ENCODE measurements at regions not wholly inside any gene's neighbourhood (a gene's known extent, or its start where the extent isn't known, plus 50 kb on each side); places are given as distances from the start of the nearest gene placed in this dataset.

- FAIRE-seq, result no peak
- DNase-seq (ENCODE audit: low spot score), result no peak
Measured at GRCh38 chr15:91520850-91521249, 332.7 kb upstream of the SLCO3A1 start.

DNA sequence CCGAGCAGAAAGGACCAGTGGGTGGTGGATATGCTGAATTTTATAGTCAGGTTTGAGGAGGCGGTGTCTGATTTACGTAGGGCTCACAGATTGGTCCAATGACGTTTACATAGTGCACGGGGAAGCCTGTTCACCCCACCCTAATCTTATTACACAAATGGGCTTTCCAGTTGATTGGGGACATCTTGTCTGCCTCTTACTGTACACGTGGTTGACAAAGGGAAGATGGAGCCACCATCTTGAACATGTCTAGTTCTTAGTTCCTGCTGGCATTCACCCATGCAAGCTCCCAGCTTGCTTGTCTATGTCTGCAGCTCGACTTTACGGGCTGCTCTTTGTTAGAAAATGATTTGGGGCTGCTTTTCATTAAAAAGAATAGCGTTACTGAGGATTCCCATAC is 332.0 kb upstream of the SLCO3A1 start:
- FAIRE-seq (no peak), DNase-seq (ENCODE audit: low spot score) (no peak)

DNA sequence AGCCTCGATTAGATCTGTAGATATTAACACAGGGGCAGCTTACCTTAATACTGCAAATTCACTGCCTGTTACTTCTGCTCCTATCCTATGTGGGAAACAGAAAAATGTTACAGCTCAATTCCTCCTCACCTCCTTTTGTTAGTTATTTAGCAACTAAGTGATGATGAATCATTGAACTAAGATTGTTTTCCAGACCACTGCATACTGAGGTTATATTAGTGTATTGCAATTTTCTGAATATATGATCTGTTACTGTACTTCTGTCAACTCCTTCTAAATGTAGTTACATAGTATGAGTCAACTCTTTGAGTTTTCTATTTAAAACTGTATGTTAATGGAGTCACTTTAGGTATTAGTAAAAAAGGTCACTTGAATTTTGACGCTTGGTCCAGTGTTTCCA is 331.5 kb upstream of the SLCO3A1 start:
- FAIRE-seq (peak; percentile 27), DNase-seq (ENCODE audit: low spot score) (no peak)

DNA sequence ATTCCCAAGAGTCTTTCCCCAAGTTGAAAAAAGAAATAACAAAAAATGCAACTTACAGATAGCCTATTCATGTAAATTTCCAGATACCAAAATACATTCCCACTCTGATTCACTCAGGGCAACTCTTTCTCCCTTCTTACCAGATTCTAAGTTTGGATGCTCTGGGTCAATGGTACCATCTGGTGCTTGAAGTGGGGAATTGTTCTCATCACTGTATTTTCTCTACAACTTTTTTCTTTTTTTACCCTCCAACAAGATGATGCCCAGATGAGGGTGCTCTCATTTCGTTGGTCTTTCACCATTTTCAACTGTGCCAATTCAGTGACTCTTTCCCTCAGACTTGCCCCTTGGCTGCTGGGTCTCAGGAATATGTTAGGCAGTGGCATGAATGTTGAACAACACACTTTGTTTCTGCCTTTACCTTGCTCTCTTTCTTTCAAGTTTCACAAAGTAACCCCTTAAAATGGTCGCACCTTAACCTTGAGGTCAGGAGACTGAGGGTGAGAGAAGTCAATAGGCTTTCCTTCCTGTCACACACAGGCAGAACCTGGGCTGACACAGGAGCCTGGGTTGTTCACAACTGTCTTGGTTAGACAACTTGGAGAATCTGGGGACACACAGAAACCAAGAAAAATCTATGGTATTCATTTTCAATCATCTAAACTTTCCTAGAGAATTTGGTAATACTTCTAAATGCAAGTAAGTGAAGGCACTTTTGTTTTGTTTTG is 330.7 kb upstream of the SLCO3A1 start:
- DNase-seq (ENCODE audit: low spot score) (no peak), FAIRE-seq (no peak)

DNA sequence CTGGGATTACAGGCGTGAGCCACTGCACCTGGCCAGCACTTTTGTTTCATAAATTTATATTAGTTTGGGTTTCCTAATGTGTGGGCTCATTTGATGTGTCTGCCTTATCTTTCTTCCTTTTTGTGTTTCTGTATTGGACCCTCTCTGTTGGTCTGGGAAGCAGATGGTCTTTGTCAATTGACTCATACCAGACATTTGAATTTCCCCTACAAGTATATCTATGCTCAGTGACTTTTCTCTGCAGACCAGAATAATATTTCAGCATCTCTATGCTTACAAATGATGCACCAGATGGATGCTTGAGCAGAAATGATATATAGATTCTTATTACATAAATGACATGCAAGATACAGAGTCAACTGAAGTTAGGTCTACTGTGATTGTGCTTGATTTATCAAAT is 329.9 kb upstream of the SLCO3A1 start:
- DNase-seq (ENCODE audit: low spot score), result no peak
- FAIRE-seq, result no peak

DNA sequence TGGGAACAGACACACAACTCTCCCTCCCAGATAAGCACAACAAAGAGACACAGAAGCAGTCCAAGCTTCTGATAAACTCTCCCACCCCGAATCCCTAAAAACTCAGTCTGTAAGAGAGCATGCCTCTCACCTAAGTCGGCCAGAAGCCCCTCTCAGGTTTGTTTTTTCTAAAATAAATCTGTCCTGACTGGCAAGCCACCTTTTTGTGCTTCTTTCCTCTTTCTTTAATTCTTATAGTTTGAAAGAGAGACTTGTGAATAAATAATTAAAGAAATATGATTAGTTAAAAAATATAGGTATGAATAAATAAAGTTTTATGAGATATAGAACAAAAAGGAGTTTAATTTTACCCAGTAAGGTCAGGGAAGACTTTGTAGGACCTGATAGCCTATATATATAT is 329.0 kb upstream of the SLCO3A1 start:
- DNase-seq (ENCODE audit: low spot score) (no peak), FAIRE-seq (no peak)

DNA sequence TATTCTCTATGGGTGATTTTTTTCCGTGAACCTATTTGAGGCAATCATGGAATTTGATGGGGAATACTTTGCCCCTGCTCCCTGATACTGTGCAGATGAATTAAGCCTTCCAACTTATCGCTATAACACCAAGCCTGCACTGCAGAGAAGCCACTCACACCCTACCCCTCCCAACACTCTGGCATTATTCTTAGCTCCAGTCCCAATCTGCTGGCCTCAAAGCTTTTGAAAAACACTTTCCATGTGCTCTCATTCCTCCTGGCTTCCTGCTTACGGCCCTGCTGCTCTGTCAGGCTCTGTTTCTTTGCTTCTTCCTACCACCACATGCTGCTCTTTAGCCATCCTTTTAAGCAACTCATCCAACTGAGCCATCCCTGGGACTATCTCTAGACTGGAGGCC is 327.8 kb upstream of the SLCO3A1 start:
- FAIRE-seq, result no peak

GRCh38 chr15:91526424-91526823 is 327.1 kb upstream of the SLCO3A1 start:
- DNase-seq (ENCODE audit: low spot score), result no peak
- no peak for FAIRE-seq

More for the DNA sequence above, 327.8 kb upstream of the SLCO3A1 start:
- no peak for DNase-seq (ENCODE audit: low spot score)

DNA sequence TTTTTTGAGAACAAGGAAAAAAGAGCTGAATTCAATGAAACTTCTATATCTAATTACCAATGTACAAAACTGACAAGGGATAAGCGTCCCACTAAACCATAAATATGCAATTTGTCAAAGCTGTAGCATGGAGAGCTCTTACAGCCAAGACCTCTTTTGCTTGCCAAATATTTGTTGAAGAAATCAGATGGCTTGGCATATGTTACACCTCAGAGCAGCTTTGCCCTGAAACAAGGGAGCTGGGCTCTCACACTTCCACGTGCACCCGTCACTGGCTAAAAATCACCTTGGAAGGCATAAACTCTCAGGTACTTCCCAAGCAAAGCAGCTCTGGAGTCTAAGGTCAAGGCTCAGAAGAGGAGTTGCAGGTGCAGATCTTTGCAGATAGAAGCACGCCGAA is 324.7 kb upstream of the SLCO3A1 start:
- FAIRE-seq, result no peak
- no peak for DNase-seq (ENCODE audit: low spot score)

DNA sequence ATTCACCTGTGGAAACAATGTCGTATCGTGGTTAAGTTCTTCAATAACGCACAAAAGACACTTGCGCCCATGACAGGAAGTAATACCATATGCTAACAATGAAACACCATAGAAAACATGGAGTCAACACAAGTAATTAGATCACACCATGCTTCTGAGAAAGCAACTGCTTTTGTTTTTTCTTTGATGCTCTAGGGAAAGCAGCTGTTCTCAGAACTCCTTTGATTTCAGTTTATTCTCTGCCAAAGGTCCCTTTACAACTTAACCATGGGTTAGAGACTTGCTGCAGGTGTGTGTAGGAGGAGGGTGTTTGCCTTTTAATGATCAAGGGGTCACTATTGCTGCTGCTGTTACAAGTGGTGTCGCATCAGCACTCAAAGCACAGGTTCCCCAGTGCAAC is 324.0 kb upstream of the SLCO3A1 start:
- no peak for DNase-seq (ENCODE audit: low spot score)
- no peak for FAIRE-seq

GRCh38 chr15:91530279-91530678 is 323.2 kb upstream of the SLCO3A1 start:
- no peak for DNase-seq (ENCODE audit: low spot score)
- FAIRE-seq, result no peak

- no peak for FAIRE-seq
- no peak for DNase-seq (ENCODE audit: low spot score)
Measured at GRCh38 chr15:91530956-91531582, 322.4 kb upstream of the SLCO3A1 start.

GRCh38 chr15:91534235-91534634 is 319.3 kb upstream of the SLCO3A1 start:
- no peak for FAIRE-seq

DNA sequence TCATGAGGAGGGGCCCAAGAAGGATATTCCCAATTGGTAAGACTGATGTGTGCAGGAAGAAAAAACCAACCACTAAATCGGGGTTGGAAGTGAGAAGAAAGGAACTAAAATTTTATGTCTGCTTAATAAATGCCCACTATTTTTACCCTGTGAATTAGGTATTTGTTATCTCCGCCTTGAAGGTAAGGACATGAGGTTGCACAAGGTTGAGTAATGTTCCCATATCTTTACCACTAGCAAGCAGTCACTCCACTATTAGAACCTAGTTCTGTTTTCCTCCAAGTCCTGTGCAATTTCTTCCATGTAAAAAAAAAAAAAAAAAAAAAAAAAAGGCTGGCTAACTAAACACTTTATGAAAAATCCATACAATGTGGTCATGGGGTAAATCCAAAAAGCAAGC is 318.5 kb upstream of the SLCO3A1 start:
- no peak for FAIRE-seq
- no peak for DNase-seq (ENCODE audit: low spot score)

More at GRCh38 chr15:91534235-91534634, 319.3 kb upstream of the SLCO3A1 start:
- DNase-seq (ENCODE audit: low spot score), result no peak

DNA sequence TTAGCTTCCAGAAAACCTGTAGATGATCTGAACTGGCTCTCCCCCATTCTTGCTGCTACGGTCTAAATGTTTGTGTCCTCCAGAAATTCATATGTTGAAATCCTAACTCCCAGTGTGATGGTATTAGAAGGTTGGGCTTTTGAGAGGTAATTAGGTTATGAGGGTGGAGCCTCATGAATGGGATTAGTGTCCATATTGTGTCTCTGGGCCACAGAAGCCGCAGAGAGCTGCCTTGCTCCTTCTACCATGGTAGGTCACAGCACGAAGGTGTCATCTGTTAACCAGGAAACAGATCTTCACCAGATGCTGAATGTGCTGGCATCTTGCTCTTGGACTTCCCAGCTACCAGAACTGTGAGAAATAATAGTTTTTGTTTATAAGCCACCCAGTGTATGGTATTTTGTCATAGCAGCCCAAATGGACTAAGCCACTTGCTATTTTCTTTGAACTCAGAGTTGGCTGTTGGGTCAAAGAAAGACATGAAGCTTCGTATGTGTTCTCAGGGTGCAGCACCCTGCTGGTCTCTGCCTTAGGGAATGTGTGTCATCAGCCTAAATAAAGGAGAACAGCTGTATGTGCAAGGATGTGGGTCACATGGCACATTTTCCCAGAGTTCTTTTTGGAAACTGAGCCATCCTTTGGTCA is 317.5 kb upstream of the SLCO3A1 start:
- FAIRE-seq, result no peak
- DNase-seq (ENCODE audit: low spot score), result no peak

GRCh38 chr15:91537856-91538255 is 315.7 kb upstream of the SLCO3A1 start:
- DNase-seq (ENCODE audit: low spot score) (no peak), FAIRE-seq (no peak)

GRCh38 chr15:91538782-91539181 is 314.7 kb upstream of the SLCO3A1 start:
- DNase-seq (ENCODE audit: low spot score) (no peak), FAIRE-seq (no peak)

- FAIRE-seq (no peak), DNase-seq (ENCODE audit: low spot score) (no peak)
Measured at GRCh38 chr15:91541286-91541685, 312.2 kb upstream of the SLCO3A1 start.

DNA sequence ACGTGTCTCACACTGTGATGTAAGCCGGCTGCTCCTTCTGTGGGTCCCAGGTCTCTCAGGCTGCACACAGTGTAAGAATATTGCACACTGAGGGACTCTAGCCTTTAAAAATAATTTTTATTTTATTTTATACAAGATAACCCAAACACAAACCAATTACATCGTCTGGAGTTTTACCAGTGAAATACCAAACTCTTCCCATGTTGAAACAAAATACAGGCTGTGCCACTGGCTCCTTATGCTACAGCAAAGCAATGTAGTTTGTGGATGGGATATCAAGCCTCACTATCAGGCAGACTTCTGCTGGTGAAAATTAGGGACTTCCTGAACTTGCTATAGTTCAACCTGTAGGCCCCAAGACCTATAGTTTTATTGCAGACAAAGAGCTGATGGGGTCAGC is 311.3 kb upstream of the SLCO3A1 start:
- DNase-seq (ENCODE audit: low spot score), result no peak
- no peak for FAIRE-seq

DNA sequence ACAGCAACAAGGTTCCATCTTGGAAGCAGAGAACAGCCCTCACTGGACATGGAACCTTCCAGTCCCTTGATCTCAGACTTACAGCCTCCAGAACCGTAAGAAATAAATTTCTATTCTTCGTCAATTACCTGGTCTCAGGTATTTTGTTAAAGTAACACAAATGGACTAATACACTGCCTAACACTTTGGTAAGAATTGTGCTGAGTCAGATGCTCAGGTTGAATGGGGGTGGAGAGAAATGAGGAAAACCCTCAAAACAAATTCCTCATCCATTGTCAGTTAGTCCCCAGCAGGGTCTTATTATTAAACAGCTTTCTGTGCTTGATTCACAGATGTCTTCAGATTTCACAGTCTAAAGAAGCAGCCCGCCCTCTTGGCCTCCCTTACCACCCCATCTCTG is 306.2 kb upstream of the SLCO3A1 start:
- DNase-seq (ENCODE audit: low spot score) (no peak), FAIRE-seq (no peak)

- no peak for DNase-seq (ENCODE audit: low spot score)
Measured at GRCh38 chr15:91548549-91548948, 305.0 kb upstream of the SLCO3A1 start.

DNA sequence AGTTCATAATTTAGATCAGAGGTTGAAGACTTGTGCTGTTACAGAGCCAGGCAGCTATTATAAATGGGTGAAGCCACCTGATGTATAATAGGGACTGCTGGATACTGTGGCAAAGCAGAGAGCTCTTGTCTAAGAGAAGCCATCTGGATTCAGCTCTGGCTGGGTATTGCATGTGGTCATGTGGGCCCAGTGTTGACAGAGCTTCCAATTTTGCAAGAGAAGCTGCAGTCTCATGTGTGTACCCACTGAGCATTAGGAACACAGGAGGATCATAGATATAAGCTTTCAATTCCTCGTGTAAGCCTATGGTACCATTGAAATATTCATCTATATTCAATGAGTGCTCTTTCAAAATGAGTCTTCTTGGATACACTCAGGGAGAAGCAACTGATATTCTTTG is 303.9 kb upstream of the SLCO3A1 start:
- no peak for FAIRE-seq
- no peak for DNase-seq (ENCODE audit: low spot score)

More at GRCh38 chr15:91548549-91548948, 305.0 kb upstream of the SLCO3A1 start:
- FAIRE-seq, result no peak

DNA sequence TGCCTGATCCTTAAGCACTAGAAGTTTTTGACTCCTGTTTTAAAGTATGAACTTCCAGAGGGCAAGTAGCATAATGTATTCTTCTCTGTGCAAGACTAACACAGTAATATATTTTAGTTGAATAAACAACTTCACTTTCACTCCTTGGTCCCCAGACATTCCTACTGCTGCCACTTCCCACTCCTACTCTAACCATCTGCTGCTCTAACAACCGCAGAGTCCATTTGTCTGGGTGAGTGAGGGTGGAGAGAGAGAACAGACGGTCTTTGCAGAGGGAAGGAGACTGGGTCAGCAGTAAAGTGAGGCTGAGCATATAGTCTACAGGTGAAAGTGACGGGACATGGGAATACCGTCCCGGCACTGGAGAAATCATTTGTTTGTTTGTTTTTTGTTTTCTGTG is 301.0 kb upstream of the SLCO3A1 start:
- FAIRE-seq, result no peak
- no peak for DNase-seq (ENCODE audit: low spot score)

Data from urothelium cell line (cell line).